Keratinocyte (primary cell): ENCODE measurements at regions not wholly inside any gene's neighbourhood (a gene's known extent, or its start where the extent isn't known, plus 50 kb on each side); places are given as distances from the start of the nearest gene placed in this dataset.

Experiments
- DNase-seq: peaks from one replicate; pipeline ENCODE4 v3.0.0-alpha.2; 2011; ENCODE audit warnings: low read depth, missing footprints, low spot score
- FAIRE-seq: peaks from 2 replicates; lab custom pipeline; 2011; peaks lifted over from hg19 to GRCh38; lab: Jason Lieb, UNC
- H2AFZ ChIP-seq: 2 replicates; pipeline ENCODE4 v1.6.0; 2012; ENCODE audit warnings: low read length, control low read depth, inconsistent platforms; ENCODE audit not compliant: control insufficient read depth
- H3K27ac ChIP-seq: 2 replicates; pipeline ENCODE4 v1.5.1; 2011; ENCODE audit warnings: low read length; ENCODE audit not compliant: control insufficient read depth, insufficient read depth
- H3K27me3 ChIP-seq: 3 replicates; pipeline ENCODE4 v1.6.0; 2011; ENCODE audit warnings: low read length; ENCODE audit not compliant: control insufficient read depth, insufficient read depth; ENCODE audit errors: extremely low read depth
- H3K36me3 ChIP-seq, 2 experiments: 2 replicates in 1 of 2; 3 replicates in 1 of 2; pipeline ENCODE4 v1.5.1; 2011; ENCODE audit warnings: low read length in 2 of 2, mild to moderate bottlenecking in 1 of 2; ENCODE audit not compliant: control insufficient read depth in 2 of 2, insufficient read depth in 2 of 2; ENCODE audit errors: extremely low read depth in 1 of 2
- H3K4me1 ChIP-seq: 3 replicates; pipeline ENCODE4 v1.5.1; 2011; ENCODE audit warnings: low read length; ENCODE audit not compliant: control insufficient read depth, insufficient read depth; ENCODE audit errors: extremely low read depth
- H3K4me2 ChIP-seq: 3 replicates; pipeline ENCODE4 v1.6.0; 2011; ENCODE audit warnings: low read depth, low read length; ENCODE audit not compliant: control insufficient read depth, insufficient read depth; ENCODE audit errors: extremely low read depth
- H3K4me3 ChIP-seq, 3 experiments: fragments of 200-600 bp in 1 of 3; sonication (generic) in 1 of 3; 2 replicates in 2 of 3; 3 replicates in 1 of 3; pipeline ENCODE4 v1.5.1; 2011 to 2016; ENCODE audit warnings: low read length in 3 of 3, mild to moderate bottlenecking in 3 of 3, control low read depth in 2 of 3, inconsistent platforms in 1 of 3, low read depth in 1 of 3, mixed read lengths in 1 of 3, mixed run types in 1 of 3, moderate library complexity in 1 of 3; ENCODE audit not compliant: control insufficient read depth in 2 of 3, insufficient read depth in 2 of 3; ENCODE audit errors: extremely low read depth in 1 of 3
- H3K79me2 ChIP-seq: 2 replicates; pipeline ENCODE4 v1.6.0; 2012; ENCODE audit warnings: low read length; ENCODE audit not compliant: control insufficient read depth, insufficient read depth
- H3K9ac ChIP-seq: 3 replicates; pipeline ENCODE4 v1.6.0; 2011; ENCODE audit warnings: low read length; ENCODE audit not compliant: control insufficient read depth, insufficient read depth; ENCODE audit errors: extremely low read depth
- H3K9me1 ChIP-seq: 3 replicates; pipeline ENCODE4 v1.6.0; 2011; ENCODE audit warnings: low read length; ENCODE audit not compliant: control insufficient read depth, insufficient read depth; ENCODE audit errors: extremely low read depth
- H3K9me3 ChIP-seq: 2 replicates; pipeline ENCODE4 v1.5.1; 2012; ENCODE audit warnings: low read depth, low read length; ENCODE audit not compliant: control insufficient read depth
- H4K20me1 ChIP-seq: 3 replicates; pipeline ENCODE4 v1.6.0; 2011; ENCODE audit warnings: low read length; ENCODE audit not compliant: control insufficient read depth, insufficient read depth; ENCODE audit errors: extremely low read depth
- CTCF ChIP-seq, 3 experiments: IDR thresholded peaks in 1 of 3; conservative IDR thresholded peaks in 1 of 3; optimal IDR thresholded peaks in 1 of 3; 2 replicates in 2 of 3; 3 replicates in 1 of 3; pipeline versions ENCODE3 to v1.5.1; 2011; ENCODE audit warnings: low read length in 3 of 3, mild to moderate bottlenecking in 3 of 3, moderate library complexity in 2 of 3, control low read depth in 1 of 3, inconsistent platforms in 1 of 3; ENCODE audit not compliant: insufficient read depth in 2 of 3; ENCODE audit errors: extremely low read depth in 1 of 3
- EZH2 ChIP-seq: IDR thresholded peaks from one replicate; pipeline ENCODE4 v1.6.1; 2012; ENCODE audit warnings: inconsistent platforms, mild to moderate bottlenecking, low read length, moderate library complexity
- dilution Hi-C: fragments of 300-500 bp; cut with MboI; formaldehyde crosslinking; loops from one replicate; pipeline ENCODE4 v1.7.0; 2020; ENCODE audit warnings: low sequenced_read_pairs; ENCODE audit not compliant: extremely low pct_ligation_motif_present

GRCh38 chr5:92734211-92734940 is 846.6 kb downstream of the NR2F1-AS1 start:
- DNase-seq (no peak), FAIRE-seq (no peak)
- dilution Hi-C loops = no loop called here
- no peak for TF ChIP-seq EZH2
- no peak for TF ChIP-seq CTCF (optimal IDR thresholded peaks at IDR 0.05 in 1 of 3, IDR thresholded peaks at IDR 0.05 in 1 of 3, conservative IDR thresholded peaks at IDR 0.05 in 1 of 3; ENCODE audit: extremely low read depth in 1 of 3, insufficient read depth in 2 of 3, low read length in 3 of 3)
- H3K4me3 ChIP-seq = no peak overlapping the region
- no peaks in the 10 kb centered on the region for H3K27me3 ChIP-seq
- no peaks in the 10 kb centered on the region for H3K9me1 ChIP-seq
- H3K79me2 ChIP-seq = no peaks in the 10 kb centered on the region
- no peak overlapping the region for H2AFZ ChIP-seq
- no peak overlapping the region for H3K27ac ChIP-seq
- H3K4me1 ChIP-seq = no peaks in the 10 kb centered on the region
- H3K36me3 ChIP-seq = no peaks in the 10 kb centered on the region
- H3K4me2 ChIP-seq = no peak overlapping the region
- H3K9ac ChIP-seq = no peak overlapping the region
- no peaks in the 10 kb centered on the region for H3K9me3 ChIP-seq
- H4K20me1 ChIP-seq = no peaks in the 10 kb centered on the region

DNA sequence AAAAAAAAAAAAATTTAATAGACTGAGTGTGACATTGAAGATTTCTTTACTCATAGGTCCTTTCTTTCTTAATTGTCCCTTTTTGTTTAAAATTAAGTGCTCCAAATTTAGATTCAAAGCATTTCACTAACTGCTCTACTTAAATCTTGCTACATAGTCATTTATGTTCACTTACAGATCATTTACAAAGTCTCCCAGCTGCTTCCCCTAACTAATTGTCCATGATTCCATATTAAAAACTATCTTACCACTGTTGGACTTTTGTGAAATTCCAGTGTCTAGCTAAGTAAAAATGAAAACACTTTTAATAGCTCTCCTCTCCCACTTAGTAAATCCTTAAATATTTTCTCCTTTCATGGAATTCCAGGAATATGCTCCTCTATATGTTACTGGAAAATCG is 850.5 kb downstream of the NR2F1-AS1 start:
- H3K27me3 ChIP-seq = no peaks in the 10 kb centered on the region
- FAIRE-seq (no peak), DNase-seq (no peak)
- H3K27ac ChIP-seq = no peak overlapping the region
- H4K20me1 ChIP-seq = no peaks in the 10 kb centered on the region
- H2AFZ ChIP-seq = no peak overlapping the region
- H3K9ac ChIP-seq = no peak overlapping the region
- H3K9me3 ChIP-seq = no peaks in the 10 kb centered on the region
- H3K4me3 ChIP-seq = no peak overlapping the region
- dilution Hi-C loops = no loop called here
- H3K4me1 ChIP-seq = no peaks in the 10 kb centered on the region
- no peak overlapping the region for H3K4me2 ChIP-seq
- no peaks in the 10 kb centered on the region for H3K79me2 ChIP-seq
- no peaks in the 10 kb centered on the region for H3K36me3 ChIP-seq
- no peak for TF ChIP-seq EZH2
- no peak for TF ChIP-seq CTCF (optimal IDR thresholded peaks at IDR 0.05 in 1 of 3, IDR thresholded peaks at IDR 0.05 in 1 of 3, conservative IDR thresholded peaks at IDR 0.05 in 1 of 3; ENCODE audit: extremely low read depth in 1 of 3, insufficient read depth in 2 of 3, low read length in 3 of 3)
- H3K9me1 ChIP-seq = no peaks in the 10 kb centered on the region
